ENCODE measurements at regions not wholly inside any gene's neighbourhood (a gene's known extent, or its start where the extent isn't known, plus 50 kb on each side); places are given as distances from the start of the nearest gene placed in this dataset.

DNA sequence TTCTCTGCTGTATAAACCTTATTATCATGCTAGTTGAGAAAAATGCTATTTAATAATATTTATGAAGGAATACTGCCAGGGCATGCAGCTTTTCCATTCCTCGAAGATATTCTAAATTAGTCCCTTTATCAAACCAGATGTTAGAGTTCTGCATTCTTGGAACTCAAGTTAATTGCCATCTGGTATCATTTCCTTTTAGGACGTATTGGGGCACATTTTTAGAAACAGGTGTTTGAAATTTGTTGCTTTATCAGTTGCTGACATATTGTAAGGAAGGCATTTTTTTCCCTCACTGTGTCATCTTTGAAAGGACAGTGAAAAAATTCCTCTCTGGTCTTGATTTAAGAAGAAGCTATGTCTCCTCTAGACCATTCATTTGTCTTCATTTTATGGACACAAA, 471.2 kb upstream of the PRICKLE1 start:
- Histone ChIP-seq H3K4me1 (no peaks in the 10 kb centered on the region), H3K36me3 (no peaks in the 10 kb centered on the region), H3K9me3 (no peaks in the 10 kb centered on the region), H3K4me3 (no peak overlapping the region), H3K27me3 (no peaks in the 10 kb centered on the region), H3K27ac (no peak overlapping the region)
- TF ChIP-seq EP300 (IDR thresholded peaks at IDR 0.05): no peak
- TF ChIP-seq POLR2AphosphoS5 (IDR thresholded peaks at IDR 0.05): no peak
- 27 to 52% methylated on average over 2 of the region's 2 CpGs for WGBS, 2 donors
- intact Hi-C loops (cut with DNase I): no loop called here
- no peak for DNase-seq

DNA sequence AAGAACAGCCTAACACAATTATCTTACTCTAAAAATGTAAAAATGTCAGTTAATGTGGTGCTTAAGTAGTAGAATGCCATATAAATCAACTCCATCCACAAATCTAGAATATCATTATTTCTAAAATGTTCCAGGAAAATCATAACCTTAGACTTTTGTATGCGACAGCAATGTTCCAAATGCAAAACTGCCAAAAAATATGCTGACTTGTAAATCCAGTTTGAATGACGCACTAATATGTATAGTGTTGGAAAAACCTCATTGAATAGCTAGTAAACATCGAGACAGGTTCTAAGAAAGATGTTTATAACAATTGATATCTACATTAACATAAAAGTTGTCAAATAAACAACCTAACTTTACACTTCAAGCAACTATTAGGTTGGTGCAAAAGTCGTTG, 469.1 kb upstream of the PRICKLE1 start:
- H3K36me3 ChIP-seq: no peaks in the 10 kb centered on the region
- whole genome bisulfite sequencing, 2 donors: 87 to 90% methylated on average over 4 of the region's 4 CpGs
- no peak overlapping the region for H3K27ac ChIP-seq
- H3K9me3 ChIP-seq: no peaks in the 10 kb centered on the region
- no peaks in the 10 kb centered on the region for H3K4me1 ChIP-seq
- no peak for DNase-seq
- no peaks in the 10 kb centered on the region for H3K27me3 ChIP-seq
- intact Hi-C loops (cut with DNase I): no loop called here
- TF ChIP-seq POLR2A (IDR thresholded peaks at IDR 0.05) (no peak), EP300 (IDR thresholded peaks at IDR 0.05) (no peak), POLR2AphosphoS5 (IDR thresholded peaks at IDR 0.05) (no peak)
- TF ChIP-seq, protein P1, sequence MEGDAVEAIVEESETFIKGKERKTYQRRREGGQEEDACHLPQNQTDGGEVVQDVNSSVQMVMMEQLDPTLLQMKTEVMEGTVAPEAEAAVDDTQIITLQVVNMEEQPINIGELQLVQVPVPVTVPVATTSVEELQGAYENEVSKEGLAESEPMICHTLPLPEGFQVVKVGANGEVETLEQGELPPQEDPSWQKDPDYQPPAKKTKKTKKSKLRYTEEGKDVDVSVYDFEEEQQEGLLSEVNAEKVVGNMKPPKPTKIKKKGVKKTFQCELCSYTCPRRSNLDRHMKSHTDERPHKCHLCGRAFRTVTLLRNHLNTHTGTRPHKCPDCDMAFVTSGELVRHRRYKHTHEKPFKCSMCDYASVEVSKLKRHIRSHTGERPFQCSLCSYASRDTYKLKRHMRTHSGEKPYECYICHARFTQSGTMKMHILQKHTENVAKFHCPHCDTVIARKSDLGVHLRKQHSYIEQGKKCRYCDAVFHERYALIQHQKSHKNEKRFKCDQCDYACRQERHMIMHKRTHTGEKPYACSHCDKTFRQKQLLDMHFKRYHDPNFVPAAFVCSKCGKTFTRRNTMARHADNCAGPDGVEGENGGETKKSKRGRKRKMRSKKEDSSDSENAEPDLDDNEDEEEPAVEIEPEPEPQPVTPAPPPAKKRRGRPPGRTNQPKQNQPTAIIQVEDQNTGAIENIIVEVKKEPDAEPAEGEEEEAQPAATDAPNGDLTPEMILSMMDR (IDR thresholded peaks at IDR 0.05): no peak
- H3K4me3 ChIP-seq: no peak overlapping the region

DNA sequence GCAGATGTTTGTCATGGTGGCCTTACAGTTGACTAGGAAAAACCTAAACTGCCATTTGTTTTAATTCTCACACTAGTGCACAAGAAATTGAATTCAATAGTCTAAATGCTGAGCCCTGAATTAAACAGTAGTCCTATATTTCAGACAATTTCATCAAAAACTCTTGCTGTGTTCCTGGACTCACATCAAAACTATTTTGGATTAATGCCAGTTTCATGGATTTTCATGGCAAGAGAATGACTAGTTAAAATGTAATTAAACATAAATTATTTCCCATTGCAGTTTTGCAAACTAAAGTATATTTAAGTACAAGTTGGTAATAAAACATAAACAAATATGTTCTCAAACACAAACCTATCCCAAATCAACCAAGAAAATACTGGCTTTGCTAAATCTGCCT, 468.0 kb upstream of the PRICKLE1 start:
- no peak for DNase-seq
- H3K27ac ChIP-seq: no peak overlapping the region
- no peaks in the 10 kb centered on the region for H3K9me3 ChIP-seq
- H3K4me3 ChIP-seq: no peak overlapping the region
- intact Hi-C loops (cut with DNase I): no loop called here
- H3K27me3 ChIP-seq: no peaks in the 10 kb centered on the region
- H3K36me3 ChIP-seq: no peaks in the 10 kb centered on the region
- H3K4me1 ChIP-seq: no peaks in the 10 kb centered on the region
- TF ChIP-seq EP300 (IDR thresholded peaks at IDR 0.05) (no peak), POLR2A (IDR thresholded peaks at IDR 0.05) (no peak), POLR2AphosphoS5 (IDR thresholded peaks at IDR 0.05) (no peak)
- TF ChIP-seq, protein P1 (IDR thresholded peaks at IDR 0.05): no peak

DNA sequence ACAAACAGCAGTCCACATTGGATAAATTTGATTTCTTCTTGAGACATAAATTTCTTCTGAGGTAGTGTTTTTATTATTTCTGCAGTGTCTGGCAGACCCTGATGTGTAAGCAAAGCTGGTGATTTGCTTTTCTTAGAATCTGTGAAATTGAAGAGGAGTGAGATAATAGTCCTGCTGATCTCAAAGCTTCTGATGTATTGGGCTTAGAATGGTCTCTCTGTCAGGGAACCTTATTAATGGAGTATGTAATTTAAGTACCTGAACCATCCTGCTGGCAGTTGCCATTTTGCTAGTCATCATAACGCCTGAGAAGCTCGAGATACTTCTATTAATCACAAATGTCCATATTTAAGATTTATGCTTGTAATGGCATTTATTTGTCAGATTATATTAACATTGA, 464.5 kb upstream of the PRICKLE1 start:
- no peak overlapping the region for H3K27ac ChIP-seq
- TF ChIP-seq EP300 (IDR thresholded peaks at IDR 0.05) (no peak), POLR2AphosphoS5 (IDR thresholded peaks at IDR 0.05) (no peak), POLR2A (IDR thresholded peaks at IDR 0.05) (no peak)
- TF ChIP-seq, protein P1 (IDR thresholded peaks at IDR 0.05): no peak
- H3K36me3 ChIP-seq: no peaks in the 10 kb centered on the region
- no peak for DNase-seq
- intact Hi-C loops (cut with DNase I): no loop called here
- no peaks in the 10 kb centered on the region for H3K4me1 ChIP-seq
- WGBS, 2 donors: 75 to 88% methylated on average over 2 of the region's 2 CpGs
- no peaks in the 10 kb centered on the region for H3K27me3 ChIP-seq
- no peaks in the 10 kb centered on the region for H3K9me3 ChIP-seq
- H3K4me3 ChIP-seq: no peak overlapping the region

DNA sequence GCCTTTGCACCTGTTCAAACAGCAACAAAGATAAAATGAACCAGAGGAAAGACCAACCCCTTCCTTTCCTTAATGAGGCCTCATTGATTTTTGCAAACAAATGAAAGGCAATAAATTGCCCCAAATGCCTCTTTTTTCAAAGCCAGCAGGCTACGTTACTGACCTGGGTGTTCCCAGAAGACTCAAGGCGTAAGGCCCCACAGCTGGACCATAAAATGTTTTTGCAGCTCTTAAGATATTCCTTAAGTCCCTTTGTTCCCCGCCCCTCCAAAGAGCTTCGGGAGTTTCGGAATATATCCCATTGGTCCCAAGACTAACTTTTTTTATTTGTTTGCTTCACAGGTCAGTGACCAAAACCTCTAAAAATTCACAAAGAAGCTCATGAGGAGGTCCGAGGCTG, 462.9 kb upstream of the PRICKLE1 start:
- no peak for DNase-seq
- 25 to 63% methylated on average over 6 of the region's 6 CpGs for WGBS, 2 donors
- intact Hi-C loops (cut with DNase I): no loop called here

More for the DNA sequence above, 462.9 kb upstream of the PRICKLE1 start:
- H3K27ac ChIP-seq: no peak overlapping the region
- no peak for TF ChIP-seq EP300 (IDR thresholded peaks at IDR 0.05)
- no peak for TF ChIP-seq POLR2AphosphoS5 (IDR thresholded peaks at IDR 0.05)
- TF ChIP-seq POLR2A (IDR thresholded peaks at IDR 0.05): no peak
- TF ChIP-seq, protein P1 (IDR thresholded peaks at IDR 0.05): no peak
- H3K36me3 ChIP-seq: no peaks in the 10 kb centered on the region
- H3K27me3 ChIP-seq: no peaks in the 10 kb centered on the region
- no peak overlapping the region for H3K4me3 ChIP-seq
- H3K9me3 ChIP-seq: no peaks in the 10 kb centered on the region
- no peaks in the 10 kb centered on the region for H3K4me1 ChIP-seq
